IMR-90 (cell line): ENCODE measurements at regions not wholly inside any gene's neighbourhood (a gene's known extent, or its start where the extent isn't known, plus 50 kb on each side); places are given as distances from the start of the nearest gene placed in this dataset.

Source experiments
- ATAC-seq: fragments of 200-7000 bp; cut with Tn5 transposase; 2 replicates; pipeline ENCODE4 v1.9.1; 2020; ENCODE audit warnings: low read depth, mild to moderate bottlenecking, moderate library complexity
- BruUV-seq: library from RNA; stranded (reverse); fragments of 400-500 nt; replicated peaks from 2 replicates; lab custom pipeline; 2021; lab: Mats Ljungman, UMichigan
- CTCF ChIA-PET: fragments of 300-600 bp; formaldehyde crosslinking; extraction: SDS; loops from one replicate; lab custom pipeline; 2021; ENCODE audit warnings: antibody characterized with exemption; lab: Yijun Ruan, JAX
- POLR2A ChIA-PET: fragments of 300-600 bp; sonication (Branson Sonifier 250); formaldehyde crosslinking; loops from one replicate; lab custom pipeline; 2022; ENCODE audit warnings: antibody characterized with exemption; ENCODE audit not compliant: unreplicated experiment; lab: Charles Lee
- DNase-seq: peaks from one replicate; pipeline ENCODE4 v3.0.0; 2013
- H2AFZ ChIP-seq: replicated peaks from 2 replicates; pipeline ENCODE3; 2013; ENCODE audit warnings: low read length, mild to moderate bottlenecking; ENCODE audit not compliant: poor library complexity
- H2AK5ac ChIP-seq: 2 replicates; pipeline ENCODE4 v1.6.1; 2013; ENCODE audit warnings: low read depth, low read length, inconsistent platforms
- H2AK9ac ChIP-seq: replicated peaks from 2 replicates; pipeline ENCODE3; 2013; ENCODE audit warnings: mild to moderate bottlenecking, low read depth, low read length, moderate library complexity; ENCODE audit not compliant: poor library complexity
- H2BK120ac ChIP-seq: 2 replicates; pipeline ENCODE4 v1.6.1; 2013; ENCODE audit warnings: low read depth, low read length, inconsistent platforms
- H2BK15ac ChIP-seq: 3 replicates; pipeline ENCODE4 v1.6.1; 2013; ENCODE audit warnings: low read depth, low read length, inconsistent platforms
- H2BK20ac ChIP-seq: 2 replicates; pipeline ENCODE4 v1.6.1; 2013; ENCODE audit warnings: low read depth, mild to moderate bottlenecking, inconsistent platforms, low read length, moderate library complexity
- H2BK5ac ChIP-seq: 2 replicates; pipeline ENCODE4 v1.6.1; 2013; ENCODE audit warnings: mild to moderate bottlenecking, low read depth, low read length, inconsistent platforms; ENCODE audit not compliant: poor library complexity, severe bottlenecking
- H3K14ac ChIP-seq: replicated peaks from 2 replicates; pipeline ENCODE4 v1.6.1; 2013; ENCODE audit warnings: low read depth, low read length, inconsistent platforms
- H3K18ac ChIP-seq: 2 replicates; pipeline ENCODE4 v1.6.1; 2013; ENCODE audit warnings: low read depth, low read length, control low read depth
- H3K23ac ChIP-seq: 2 replicates; pipeline ENCODE4 v1.6.1; 2013; ENCODE audit warnings: low read depth, low read length, inconsistent platforms
- H3K27ac ChIP-seq: 2 replicates; pipeline ENCODE4 v1.5.1; 2013; ENCODE audit warnings: mild to moderate bottlenecking, control low read depth, low read length; ENCODE audit not compliant: insufficient read depth
- H3K27me3 ChIP-seq: 2 replicates; pipeline ENCODE4 v1.6.1; 2013; ENCODE audit warnings: low read length; ENCODE audit not compliant: control insufficient read depth, insufficient read depth
- H3K36me3 ChIP-seq: 2 replicates; pipeline ENCODE4 v1.6.1; 2013; ENCODE audit warnings: low read length, mixed read lengths; ENCODE audit not compliant: control insufficient read depth, insufficient read depth
- H3K4ac ChIP-seq: 2 replicates; pipeline ENCODE4 v1.6.1; 2013; ENCODE audit warnings: low read depth, low read length, inconsistent platforms
- H3K4me1 ChIP-seq: 2 replicates; pipeline ENCODE4 v1.6.1; 2013; ENCODE audit warnings: low read length, mixed read lengths; ENCODE audit not compliant: control insufficient read depth, insufficient read depth
- H3K4me2 ChIP-seq: 2 replicates; pipeline ENCODE4 v1.6.1; 2013; ENCODE audit warnings: low read depth, mild to moderate bottlenecking, control low read depth, low read length, moderate library complexity
- H3K4me3 ChIP-seq: 2 replicates; pipeline ENCODE4 v1.5.1; 2013; ENCODE audit warnings: low read depth, mild to moderate bottlenecking, control low read depth, low read length, moderate library complexity; ENCODE audit not compliant: insufficient read depth
- H3K56ac ChIP-seq: 2 replicates; pipeline ENCODE4 v1.6.1; 2013; ENCODE audit warnings: low read length, inconsistent platforms; ENCODE audit not compliant: insufficient read depth; ENCODE audit errors: extremely low read depth
- H3K79me1 ChIP-seq, 2 experiments: 2 replicates each; pipeline ENCODE4 v1.6.1; 2013; ENCODE audit warnings: low read length in 2 of 2, inconsistent platforms in 1 of 2, low read depth in 1 of 2
- H3K9ac ChIP-seq: 2 replicates; pipeline ENCODE4 v1.6.1; 2013; ENCODE audit warnings: low read depth, low read length, control low read depth
- H3K9me1 ChIP-seq: 2 replicates; pipeline ENCODE4 v1.6.1; 2013; ENCODE audit warnings: low read length, inconsistent platforms; ENCODE audit not compliant: insufficient read depth
- H3K9me3 ChIP-seq: 2 replicates; pipeline ENCODE4 v1.6.1; 2013; ENCODE audit warnings: low read length; ENCODE audit not compliant: control insufficient read depth, insufficient read depth
- H4K20me1 ChIP-seq: 2 replicates; pipeline ENCODE4 v1.6.1; 2013; ENCODE audit warnings: low read length, inconsistent platforms; ENCODE audit not compliant: insufficient read depth
- H4K5ac ChIP-seq: 2 replicates; pipeline ENCODE4 v1.6.1; 2013; ENCODE audit warnings: mild to moderate bottlenecking, low read depth, low read length, control low read depth
- H4K8ac ChIP-seq, 2 experiments: 2 replicates each; pipeline ENCODE4 v1.6.1; 2013; ENCODE audit warnings: low read depth in 2 of 2, low read length in 2 of 2, control low read depth in 1 of 2, inconsistent platforms in 1 of 2
- H4K91ac ChIP-seq: 2 replicates; pipeline ENCODE4 v1.6.1; 2013; ENCODE audit warnings: low read depth, low read length, inconsistent platforms; ENCODE audit not compliant: insufficient read depth
- BHLHE40 ChIP-seq: fragments of 150-350 bp; IDR thresholded peaks from 2 replicates; pipeline ENCODE4 v1.6.1; 2016; ENCODE audit warnings: mild to moderate bottlenecking, low read depth, low read length
- CEBPB ChIP-seq: IDR thresholded peaks from 2 replicates; pipeline ENCODE4 v1.6.1; 2012; ENCODE audit warnings: low read depth, low read length, improper control_type of control experiment
- CHD1 ChIP-seq: IDR thresholded peaks from 2 replicates; pipeline ENCODE4 v1.6.1; 2012; ENCODE audit warnings: low read depth, low read length, improper control_type of control experiment
- FOS ChIP-seq: fragments of 150-350 bp; IDR thresholded peaks from 2 replicates; pipeline ENCODE4 v1.6.1; 2016; ENCODE audit warnings: low read depth, low read length
- MAFK ChIP-seq: IDR thresholded peaks from 2 replicates; pipeline ENCODE4 v1.6.1; 2012; ENCODE audit warnings: low read depth, low read length, improper control_type of control experiment
- MAZ ChIP-seq: IDR thresholded peaks from 2 replicates; pipeline ENCODE4 v1.6.1; 2012; ENCODE audit warnings: low read depth, mild to moderate bottlenecking, low read length, improper control_type of control experiment, moderate library complexity, borderline replicate concordance
- MXI1 ChIP-seq: IDR thresholded peaks from 2 replicates; pipeline ENCODE4 v1.6.1; 2012; ENCODE audit warnings: low read depth, mild to moderate bottlenecking, low read length, moderate library complexity, borderline replicate concordance
- POLR2A ChIP-seq: IDR thresholded peaks from 2 replicates; pipeline ENCODE4 v1.6.1; 2012; ENCODE audit warnings: mild to moderate bottlenecking, low read depth, low read length
- RAD21 ChIP-seq: IDR thresholded peaks from 2 replicates; pipeline ENCODE4 v1.6.1; 2012; ENCODE audit warnings: low read length, improper control_type of control experiment
- RFX5 ChIP-seq: IDR thresholded peaks from 2 replicates; pipeline ENCODE4 v1.8.0; 2012; ENCODE audit warnings: low read depth, mild to moderate bottlenecking, low read length, moderate library complexity
- SMC3 ChIP-seq: fragments of 150-350 bp; IDR thresholded peaks from 2 replicates; pipeline ENCODE4 v1.6.1; 2016; ENCODE audit warnings: low read depth, mild to moderate bottlenecking, antibody characterized with exemption, low read length, moderate library complexity
- WGBS, 2 experiments: methylation state at CpG; one replicate each; pipeline versions ENCODE4 v1.1.5 to v1.1.7; 2013; ENCODE audit warnings: missing lambda C conversion rate in 2 of 2; ENCODE audit not compliant: insufficient read length in 1 of 2; ENCODE audit errors: extremely low coverage in 2 of 2; 5-methylcytosine and 5-hydroxymethylcytosine counted together
- dilution Hi-C: fragments of 300-500 bp; cut with HindIII; formaldehyde crosslinking; loops from one replicate; pipeline ENCODE4 v1.14.3; 2018; ENCODE audit warnings: low sequenced_read_pairs; ENCODE audit not compliant: unreplicated experiment
- in situ Hi-C: fragments of 300-500 bp; cut with MboI; formaldehyde crosslinking; loops from 3 replicates; pipeline ENCODE4 v1.14.3; 2019; ENCODE audit warnings: low sequenced_read_pairs, inconsistent platforms, mixed read lengths
- intact Hi-C: fragments of 100-400 bp; cut with micrococcal nuclease; formaldehyde crosslinking; loops from 2 replicates; pipeline ENCODE4 v1.10.0; 2022
- TF ChIP-seq, protein P1 (sequence below): fragments of 150-350 bp; IDR thresholded peaks from 2 replicates; pipeline ENCODE4 v1.6.1; 2017; ENCODE audit warnings: mild to moderate bottlenecking, antibody characterized with exemption, low read length, low read depth
- TF ChIP-seq, protein P2 (sequence below): fragments of 150-350 bp; IDR thresholded peaks from 2 replicates; pipeline ENCODE4 v1.6.1; 2016; ENCODE audit warnings: low read depth, mild to moderate bottlenecking, low read length, moderate library complexity, borderline replicate concordance

GRCh38 chr7:41116337-41116736, 586.6 kb downstream of the INHBA start:
- Histone ChIP-seq H3K36me3 (no peaks in the 10 kb centered on the region), H4K5ac (no peak overlapping the region), H3K9me3 (no peaks in the 10 kb centered on the region), H3K23ac (0 out of 2 replicates have a peak overlapping the region, but pooled peaks have one; percentile 52), H2AK9ac (no peak overlapping the region), H3K9ac (no peak overlapping the region), H2BK20ac (peak overlapping the region; percentile 32), H2AK5ac (peak overlapping the region; percentile 86), H3K4me2 (no peak overlapping the region), H3K18ac (peak overlapping the region; percentile 32; the same call in 1 of the 2 replicates), H3K27me3 (no peaks in the 10 kb centered on the region), H3K9me1 (no peaks in the 10 kb centered on the region), H3K56ac (no peak overlapping the region), H3K4me1 (0 out of 2 replicates have a peak, but pooled peaks cover 2% of the 10 kb centered on the region), H2AFZ (no peak overlapping the region), H3K4ac (peak overlapping the region; percentile 60), H4K8ac (peak overlapping the region; percentile 13 to 51; a peak in 1 of 4 replicates), H3K27ac (no peak overlapping the region), H2BK5ac (no peak overlapping the region), H3K4me3 (no peak overlapping the region), H2BK15ac (peak overlapping the region; percentile 94), H3K14ac (peak overlapping the region; percentile 44; the same call in 1 of the 2 replicates), H2BK120ac (peak overlapping the region; percentile 35), H4K91ac (peak overlapping the region; percentile 32; the same call in 1 of the 2 replicates), H4K20me1 (no peaks in the 10 kb centered on the region), H3K79me1 (no peaks in the 10 kb centered on the region)
- TF ChIP-seq BHLHE40 (no peak), FOS (no peak), RAD21 (no peak), MXI1 (no peak), CEBPB (no peak), RFX5 (no peak), MAZ (no peak), MAFK (no peak), SMC3 (no peak), CHD1 (no peak), POLR2A (no peak)
- TF ChIP-seq, protein P1, sequence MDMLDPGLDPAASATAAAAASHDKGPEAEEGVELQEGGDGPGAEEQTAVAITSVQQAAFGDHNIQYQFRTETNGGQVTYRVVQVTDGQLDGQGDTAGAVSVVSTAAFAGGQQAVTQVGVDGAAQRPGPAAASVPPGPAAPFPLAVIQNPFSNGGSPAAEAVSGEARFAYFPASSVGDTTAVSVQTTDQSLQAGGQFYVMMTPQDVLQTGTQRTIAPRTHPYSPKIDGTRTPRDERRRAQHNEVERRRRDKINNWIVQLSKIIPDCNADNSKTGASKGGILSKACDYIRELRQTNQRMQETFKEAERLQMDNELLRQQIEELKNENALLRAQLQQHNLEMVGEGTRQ: no peak
- TF ChIP-seq, protein P2, sequence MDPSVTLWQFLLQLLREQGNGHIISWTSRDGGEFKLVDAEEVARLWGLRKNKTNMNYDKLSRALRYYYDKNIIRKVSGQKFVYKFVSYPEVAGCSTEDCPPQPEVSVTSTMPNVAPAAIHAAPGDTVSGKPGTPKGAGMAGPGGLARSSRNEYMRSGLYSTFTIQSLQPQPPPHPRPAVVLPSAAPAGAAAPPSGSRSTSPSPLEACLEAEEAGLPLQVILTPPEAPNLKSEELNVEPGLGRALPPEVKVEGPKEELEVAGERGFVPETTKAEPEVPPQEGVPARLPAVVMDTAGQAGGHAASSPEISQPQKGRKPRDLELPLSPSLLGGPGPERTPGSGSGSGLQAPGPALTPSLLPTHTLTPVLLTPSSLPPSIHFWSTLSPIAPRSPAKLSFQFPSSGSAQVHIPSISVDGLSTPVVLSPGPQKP: no peak
- DNase-seq (no peak), ATAC-seq (no peak)
- BruUV-seq: no TSS peak
- WGBS, 2 experiments: no CpG with 5 or more reads among the region's 3 CpGs
- in situ Hi-C loops (no loop called here), dilution Hi-C loops (no loop called here), intact Hi-C loops (no loop called here)
- POLR2A ChIA-PET: interaction anchor here (0.5 kb wide), 1 partner anchor 202 kb away, joined by 4 read pairs; no protein-coding TSS in a partner anchor
- CTCF ChIA-PET: interaction anchor here (0.5 to 1.6 kb wide), 3 partner anchors 9 to 993 kb away, joined by 3 to 4 read pairs (median 3); no protein-coding TSS in a partner anchor
